IMR-90 (cell line): ENCODE measurements at regions not wholly inside any gene's neighbourhood (a gene's known extent, or its start where the extent isn't known, plus 50 kb on each side); places are given as distances from the start of the nearest gene placed in this dataset.

Experiments used
- ATAC-seq: fragments of 200-7000 bp; cut with Tn5 transposase; 2 replicates; pipeline ENCODE4 v1.9.1; 2020; ENCODE audit warnings: low read depth, mild to moderate bottlenecking, moderate library complexity
- BruUV-seq: library from RNA; stranded (reverse); fragments of 400-500 nt; replicated peaks from 2 replicates; lab custom pipeline; 2021; lab: Mats Ljungman, UMichigan
- CTCF ChIA-PET: fragments of 300-600 bp; formaldehyde crosslinking; extraction: SDS; loops from one replicate; lab custom pipeline; 2021; ENCODE audit warnings: antibody characterized with exemption; lab: Yijun Ruan, JAX
- POLR2A ChIA-PET: fragments of 300-600 bp; sonication (Branson Sonifier 250); formaldehyde crosslinking; loops from one replicate; lab custom pipeline; 2022; ENCODE audit warnings: antibody characterized with exemption; ENCODE audit not compliant: unreplicated experiment; lab: Charles Lee
- DNase-seq: peaks from one replicate; pipeline ENCODE4 v3.0.0; 2013
- H2AFZ ChIP-seq: replicated peaks from 2 replicates; pipeline ENCODE3; 2013; ENCODE audit warnings: low read length, mild to moderate bottlenecking; ENCODE audit not compliant: poor library complexity
- H2AK5ac ChIP-seq: 2 replicates; pipeline ENCODE4 v1.6.1; 2013; ENCODE audit warnings: low read depth, low read length, inconsistent platforms
- H2AK9ac ChIP-seq: replicated peaks from 2 replicates; pipeline ENCODE3; 2013; ENCODE audit warnings: mild to moderate bottlenecking, low read depth, low read length, moderate library complexity; ENCODE audit not compliant: poor library complexity
- H2BK120ac ChIP-seq: 2 replicates; pipeline ENCODE4 v1.6.1; 2013; ENCODE audit warnings: low read depth, low read length, inconsistent platforms
- H2BK15ac ChIP-seq: 3 replicates; pipeline ENCODE4 v1.6.1; 2013; ENCODE audit warnings: low read depth, low read length, inconsistent platforms
- H2BK20ac ChIP-seq: 2 replicates; pipeline ENCODE4 v1.6.1; 2013; ENCODE audit warnings: low read depth, mild to moderate bottlenecking, inconsistent platforms, low read length, moderate library complexity
- H2BK5ac ChIP-seq: 2 replicates; pipeline ENCODE4 v1.6.1; 2013; ENCODE audit warnings: mild to moderate bottlenecking, low read depth, low read length, inconsistent platforms; ENCODE audit not compliant: poor library complexity, severe bottlenecking
- H3K14ac ChIP-seq: replicated peaks from 2 replicates; pipeline ENCODE4 v1.6.1; 2013; ENCODE audit warnings: low read depth, low read length, inconsistent platforms
- H3K18ac ChIP-seq: 2 replicates; pipeline ENCODE4 v1.6.1; 2013; ENCODE audit warnings: low read depth, low read length, control low read depth
- H3K23ac ChIP-seq: 2 replicates; pipeline ENCODE4 v1.6.1; 2013; ENCODE audit warnings: low read depth, low read length, inconsistent platforms
- H3K27ac ChIP-seq: 2 replicates; pipeline ENCODE4 v1.5.1; 2013; ENCODE audit warnings: mild to moderate bottlenecking, control low read depth, low read length; ENCODE audit not compliant: insufficient read depth
- H3K27me3 ChIP-seq: 2 replicates; pipeline ENCODE4 v1.6.1; 2013; ENCODE audit warnings: low read length; ENCODE audit not compliant: control insufficient read depth, insufficient read depth
- H3K36me3 ChIP-seq: 2 replicates; pipeline ENCODE4 v1.6.1; 2013; ENCODE audit warnings: low read length, mixed read lengths; ENCODE audit not compliant: control insufficient read depth, insufficient read depth
- H3K4ac ChIP-seq: 2 replicates; pipeline ENCODE4 v1.6.1; 2013; ENCODE audit warnings: low read depth, low read length, inconsistent platforms
- H3K4me1 ChIP-seq: 2 replicates; pipeline ENCODE4 v1.6.1; 2013; ENCODE audit warnings: low read length, mixed read lengths; ENCODE audit not compliant: control insufficient read depth, insufficient read depth
- H3K4me2 ChIP-seq: 2 replicates; pipeline ENCODE4 v1.6.1; 2013; ENCODE audit warnings: low read depth, mild to moderate bottlenecking, control low read depth, low read length, moderate library complexity
- H3K4me3 ChIP-seq: 2 replicates; pipeline ENCODE4 v1.5.1; 2013; ENCODE audit warnings: low read depth, mild to moderate bottlenecking, control low read depth, low read length, moderate library complexity; ENCODE audit not compliant: insufficient read depth
- H3K56ac ChIP-seq: 2 replicates; pipeline ENCODE4 v1.6.1; 2013; ENCODE audit warnings: low read length, inconsistent platforms; ENCODE audit not compliant: insufficient read depth; ENCODE audit errors: extremely low read depth
- H3K79me1 ChIP-seq, 2 experiments: 2 replicates each; pipeline ENCODE4 v1.6.1; 2013; ENCODE audit warnings: low read length in 2 of 2, inconsistent platforms in 1 of 2, low read depth in 1 of 2
- H3K9ac ChIP-seq: 2 replicates; pipeline ENCODE4 v1.6.1; 2013; ENCODE audit warnings: low read depth, low read length, control low read depth
- H3K9me1 ChIP-seq: 2 replicates; pipeline ENCODE4 v1.6.1; 2013; ENCODE audit warnings: low read length, inconsistent platforms; ENCODE audit not compliant: insufficient read depth
- H3K9me3 ChIP-seq: 2 replicates; pipeline ENCODE4 v1.6.1; 2013; ENCODE audit warnings: low read length; ENCODE audit not compliant: control insufficient read depth, insufficient read depth
- H4K20me1 ChIP-seq: 2 replicates; pipeline ENCODE4 v1.6.1; 2013; ENCODE audit warnings: low read length, inconsistent platforms; ENCODE audit not compliant: insufficient read depth
- H4K5ac ChIP-seq: 2 replicates; pipeline ENCODE4 v1.6.1; 2013; ENCODE audit warnings: mild to moderate bottlenecking, low read depth, low read length, control low read depth
- H4K8ac ChIP-seq, 2 experiments: 2 replicates each; pipeline ENCODE4 v1.6.1; 2013; ENCODE audit warnings: low read depth in 2 of 2, low read length in 2 of 2, control low read depth in 1 of 2, inconsistent platforms in 1 of 2
- H4K91ac ChIP-seq: 2 replicates; pipeline ENCODE4 v1.6.1; 2013; ENCODE audit warnings: low read depth, low read length, inconsistent platforms; ENCODE audit not compliant: insufficient read depth
- BHLHE40 ChIP-seq: fragments of 150-350 bp; IDR thresholded peaks from 2 replicates; pipeline ENCODE4 v1.6.1; 2016; ENCODE audit warnings: mild to moderate bottlenecking, low read depth, low read length
- CEBPB ChIP-seq: IDR thresholded peaks from 2 replicates; pipeline ENCODE4 v1.6.1; 2012; ENCODE audit warnings: low read depth, low read length, improper control_type of control experiment
- CHD1 ChIP-seq: IDR thresholded peaks from 2 replicates; pipeline ENCODE4 v1.6.1; 2012; ENCODE audit warnings: low read depth, low read length, improper control_type of control experiment
- MAFK ChIP-seq: IDR thresholded peaks from 2 replicates; pipeline ENCODE4 v1.6.1; 2012; ENCODE audit warnings: low read depth, low read length, improper control_type of control experiment
- MAZ ChIP-seq: IDR thresholded peaks from 2 replicates; pipeline ENCODE4 v1.6.1; 2012; ENCODE audit warnings: low read depth, mild to moderate bottlenecking, low read length, improper control_type of control experiment, moderate library complexity, borderline replicate concordance
- MXI1 ChIP-seq: IDR thresholded peaks from 2 replicates; pipeline ENCODE4 v1.6.1; 2012; ENCODE audit warnings: low read depth, mild to moderate bottlenecking, low read length, moderate library complexity, borderline replicate concordance
- NFE2L2 ChIP-seq: fragments of 150-350 bp; IDR thresholded peaks from 2 replicates; pipeline ENCODE4 v1.6.1; 2016; ENCODE audit warnings: low read depth, mild to moderate bottlenecking, low read length
- POLR2A ChIP-seq: IDR thresholded peaks from 2 replicates; pipeline ENCODE4 v1.6.1; 2012; ENCODE audit warnings: mild to moderate bottlenecking, low read depth, low read length
- RAD21 ChIP-seq: IDR thresholded peaks from 2 replicates; pipeline ENCODE4 v1.6.1; 2012; ENCODE audit warnings: low read length, improper control_type of control experiment
- RFX5 ChIP-seq: IDR thresholded peaks from 2 replicates; pipeline ENCODE4 v1.8.0; 2012; ENCODE audit warnings: low read depth, mild to moderate bottlenecking, low read length, moderate library complexity
- SMC3 ChIP-seq: fragments of 150-350 bp; IDR thresholded peaks from 2 replicates; pipeline ENCODE4 v1.6.1; 2016; ENCODE audit warnings: low read depth, mild to moderate bottlenecking, antibody characterized with exemption, low read length, moderate library complexity
- WGBS, 2 experiments: methylation state at CpG; one replicate each; pipeline versions ENCODE4 v1.1.5 to v1.1.7; 2013; ENCODE audit warnings: missing lambda C conversion rate in 2 of 2; ENCODE audit not compliant: insufficient read length in 1 of 2; ENCODE audit errors: extremely low coverage in 2 of 2; 5-methylcytosine and 5-hydroxymethylcytosine counted together
- dilution Hi-C: fragments of 300-500 bp; cut with HindIII; formaldehyde crosslinking; loops from one replicate; pipeline ENCODE4 v1.14.3; 2018; ENCODE audit warnings: low sequenced_read_pairs; ENCODE audit not compliant: unreplicated experiment
- in situ Hi-C: fragments of 300-500 bp; cut with MboI; formaldehyde crosslinking; loops from 3 replicates; pipeline ENCODE4 v1.14.3; 2019; ENCODE audit warnings: low sequenced_read_pairs, inconsistent platforms, mixed read lengths
- intact Hi-C: fragments of 100-400 bp; cut with micrococcal nuclease; formaldehyde crosslinking; loops from 2 replicates; pipeline ENCODE4 v1.10.0; 2022
- TF ChIP-seq, protein P1 (sequence below): fragments of 150-350 bp; IDR thresholded peaks from 2 replicates; pipeline ENCODE4 v1.6.1; 2016; ENCODE audit warnings: low read depth, mild to moderate bottlenecking, low read length, moderate library complexity, borderline replicate concordance
- TF ChIP-seq, protein P2 (sequence below): fragments of 150-350 bp; IDR thresholded peaks from 2 replicates; pipeline ENCODE4 v1.6.1; 2017; ENCODE audit warnings: mild to moderate bottlenecking, antibody characterized with exemption, low read length, low read depth
- TF ChIP-seq, protein P3 (sequence below): conservative IDR thresholded peaks from 2 replicates; pipeline ENCODE4 v1.5.1; 2012; ENCODE audit warnings: mild to moderate bottlenecking, low read depth, low read length, improper control_type of control experiment

DNA sequence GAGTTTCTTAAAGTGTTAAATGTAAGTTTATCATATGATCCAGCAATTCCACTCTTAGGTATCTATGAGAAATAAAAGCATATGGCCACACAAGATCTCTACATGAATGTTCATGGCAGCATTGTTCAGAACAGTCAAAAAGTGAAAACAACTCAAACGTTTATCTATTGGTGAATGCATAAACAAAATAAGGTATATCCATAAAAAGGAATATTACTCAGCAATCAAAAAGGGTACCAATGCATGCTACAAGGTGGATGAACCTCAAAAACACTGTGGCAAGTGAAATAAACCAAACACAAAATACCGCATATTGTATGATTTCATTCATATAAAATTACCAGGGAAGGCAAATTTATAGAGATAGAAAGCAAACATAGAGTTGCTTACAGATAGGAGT is 337.6 kb downstream of the PIK3C3 start:
- H3K9ac ChIP-seq, result no peak overlapping the region
- in situ Hi-C loops (no loop called here), dilution Hi-C loops (no loop called here), intact Hi-C loops (no loop called here)
- no CpG with 5 or more reads among the region's 2 CpGs for WGBS, 2 experiments
- no peak overlapping the region for H2BK15ac ChIP-seq
- H3K4ac ChIP-seq, result no peak overlapping the region
- no peaks in the 10 kb centered on the region for H3K79me1 ChIP-seq
- no peak for DNase-seq
- H3K4me2 ChIP-seq, result no peak overlapping the region
- no peak overlapping the region for H2BK20ac ChIP-seq
- no peak overlapping the region for H2BK5ac ChIP-seq
- no peak overlapping the region for H4K91ac ChIP-seq
- H4K5ac ChIP-seq, result no peak overlapping the region
- no peaks in the 10 kb centered on the region for H3K4me1 ChIP-seq
- no peak overlapping the region for H3K56ac ChIP-seq
- no peak for TF ChIP-seq MAZ
- no peak for TF ChIP-seq RAD21
- no peak for TF ChIP-seq MAFK
- TF ChIP-seq, protein P1, sequence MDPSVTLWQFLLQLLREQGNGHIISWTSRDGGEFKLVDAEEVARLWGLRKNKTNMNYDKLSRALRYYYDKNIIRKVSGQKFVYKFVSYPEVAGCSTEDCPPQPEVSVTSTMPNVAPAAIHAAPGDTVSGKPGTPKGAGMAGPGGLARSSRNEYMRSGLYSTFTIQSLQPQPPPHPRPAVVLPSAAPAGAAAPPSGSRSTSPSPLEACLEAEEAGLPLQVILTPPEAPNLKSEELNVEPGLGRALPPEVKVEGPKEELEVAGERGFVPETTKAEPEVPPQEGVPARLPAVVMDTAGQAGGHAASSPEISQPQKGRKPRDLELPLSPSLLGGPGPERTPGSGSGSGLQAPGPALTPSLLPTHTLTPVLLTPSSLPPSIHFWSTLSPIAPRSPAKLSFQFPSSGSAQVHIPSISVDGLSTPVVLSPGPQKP, result no peak
- no peak for TF ChIP-seq SMC3
- TF ChIP-seq, protein P2, sequence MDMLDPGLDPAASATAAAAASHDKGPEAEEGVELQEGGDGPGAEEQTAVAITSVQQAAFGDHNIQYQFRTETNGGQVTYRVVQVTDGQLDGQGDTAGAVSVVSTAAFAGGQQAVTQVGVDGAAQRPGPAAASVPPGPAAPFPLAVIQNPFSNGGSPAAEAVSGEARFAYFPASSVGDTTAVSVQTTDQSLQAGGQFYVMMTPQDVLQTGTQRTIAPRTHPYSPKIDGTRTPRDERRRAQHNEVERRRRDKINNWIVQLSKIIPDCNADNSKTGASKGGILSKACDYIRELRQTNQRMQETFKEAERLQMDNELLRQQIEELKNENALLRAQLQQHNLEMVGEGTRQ, result no peak
- no peak for TF ChIP-seq CHD1
- TF ChIP-seq, protein P3, sequence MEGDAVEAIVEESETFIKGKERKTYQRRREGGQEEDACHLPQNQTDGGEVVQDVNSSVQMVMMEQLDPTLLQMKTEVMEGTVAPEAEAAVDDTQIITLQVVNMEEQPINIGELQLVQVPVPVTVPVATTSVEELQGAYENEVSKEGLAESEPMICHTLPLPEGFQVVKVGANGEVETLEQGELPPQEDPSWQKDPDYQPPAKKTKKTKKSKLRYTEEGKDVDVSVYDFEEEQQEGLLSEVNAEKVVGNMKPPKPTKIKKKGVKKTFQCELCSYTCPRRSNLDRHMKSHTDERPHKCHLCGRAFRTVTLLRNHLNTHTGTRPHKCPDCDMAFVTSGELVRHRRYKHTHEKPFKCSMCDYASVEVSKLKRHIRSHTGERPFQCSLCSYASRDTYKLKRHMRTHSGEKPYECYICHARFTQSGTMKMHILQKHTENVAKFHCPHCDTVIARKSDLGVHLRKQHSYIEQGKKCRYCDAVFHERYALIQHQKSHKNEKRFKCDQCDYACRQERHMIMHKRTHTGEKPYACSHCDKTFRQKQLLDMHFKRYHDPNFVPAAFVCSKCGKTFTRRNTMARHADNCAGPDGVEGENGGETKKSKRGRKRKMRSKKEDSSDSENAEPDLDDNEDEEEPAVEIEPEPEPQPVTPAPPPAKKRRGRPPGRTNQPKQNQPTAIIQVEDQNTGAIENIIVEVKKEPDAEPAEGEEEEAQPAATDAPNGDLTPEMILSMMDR, result no peak
- TF ChIP-seq BHLHE40, result no peak
- no peak for TF ChIP-seq POLR2A
- no peak for TF ChIP-seq NFE2L2
- no peak for TF ChIP-seq RFX5
- TF ChIP-seq CEBPB, result no peak
- no peak for TF ChIP-seq MXI1
- no peaks in the 10 kb centered on the region for H3K9me3 ChIP-seq
- no peak overlapping the region for H2AK5ac ChIP-seq
- no peak overlapping the region for H2AK9ac ChIP-seq
- H2AFZ ChIP-seq, result no peak overlapping the region
- H3K36me3 ChIP-seq, result no peaks in the 10 kb centered on the region
- H4K8ac ChIP-seq, result no peak overlapping the region
- POLR2A ChIA-PET, result no interaction called here
- CTCF ChIA-PET, result no interaction called here
- H3K18ac ChIP-seq, result no peak overlapping the region
- H4K20me1 ChIP-seq, result no peaks in the 10 kb centered on the region
- no peak overlapping the region for H2BK120ac ChIP-seq
- no peak overlapping the region for H3K4me3 ChIP-seq
- no peak overlapping the region for H3K14ac ChIP-seq
- H3K9me1 ChIP-seq, result no peaks in the 10 kb centered on the region
- BruUV-seq, result no TSS peak
- no peak for ATAC-seq
- no peaks in the 10 kb centered on the region for H3K27me3 ChIP-seq
- H3K27ac ChIP-seq, result no peak overlapping the region
- H3K23ac ChIP-seq, result no peak overlapping the region
